HEK293 (cell line): ENCODE measurements at regions not wholly inside any gene's neighbourhood (a gene's known extent, or its start where the extent isn't known, plus 50 kb on each side); places are given as distances from the start of the nearest gene placed in this dataset.

Experiments
- CTCF ChIA-PET: fragments of 350-600 bp; formaldehyde crosslinking; extraction: SDS; loops from one replicate; lab custom pipeline; 2021; ENCODE audit warnings: antibody characterized with exemption; lab: Yijun Ruan, JAX
- POLR2A ChIA-PET: fragments of 300-600 bp; formaldehyde crosslinking; extraction: SDS; loops from one replicate; lab custom pipeline; 2020; ENCODE audit warnings: antibody characterized with exemption, inconsistent platforms; lab: Yijun Ruan, JAX
- H3K27ac ChIP-seq: fragments of 200-500 bp; sonication (Bioruptor generic); 2 replicates; pipeline ENCODE4 v1.5.1; 2014; ENCODE audit warnings: low read depth, low read length, control low read depth, inconsistent platforms; ENCODE audit errors: extremely low read depth
- H3K36me3 ChIP-seq, 2 experiments: fragments of 200-500 bp in 1 of 2; sonication (Bioruptor generic) in 1 of 2; 1 replicate in 1 of 2; 2 replicates in 1 of 2; pipeline ENCODE4 v1.5.1; 2014 to 2017; ENCODE audit warnings: inconsistent platforms in 2 of 2, low read length in 2 of 2; ENCODE audit not compliant: control insufficient read depth in 2 of 2, insufficient read depth in 1 of 2
- H3K4me1 ChIP-seq: fragments of 200-500 bp; sonication (Bioruptor generic); 2 replicates; pipeline ENCODE4 v1.5.1; 2014; ENCODE audit warnings: mild to moderate bottlenecking, low read length, inconsistent platforms; ENCODE audit not compliant: control insufficient read depth, insufficient read depth
- H3K4me3 ChIP-seq: 2 replicates; pipeline ENCODE4 v1.5.1; 2011; ENCODE audit warnings: low read depth, mild to moderate bottlenecking, control low read depth, low read length, moderate library complexity
- H3K9me3 ChIP-seq: fragments of 200-500 bp; sonication (Bioruptor generic); 2 replicates; pipeline ENCODE4 v1.5.1; 2014; ENCODE audit warnings: low read depth, low read length, inconsistent platforms; ENCODE audit not compliant: control insufficient read depth, insufficient read depth
- EGR2 ChIP-seq: fragments of 450-650 bp; formaldehyde crosslinking; IDR thresholded peaks from 2 replicates; pipeline ENCODE4 v1.5.1; 2016; ENCODE audit warnings: low read depth, missing biosample characterization, missing genetic modification characterization
- GLIS1 ChIP-seq: fragments of 450-650 bp; formaldehyde crosslinking; IDR thresholded peaks from 2 replicates; pipeline ENCODE4 v1.5.1; 2016; ENCODE audit warnings: missing biosample characterization, missing genetic modification characterization
- KLF10 ChIP-seq: fragments of 450-650 bp; IDR thresholded peaks from 2 replicates; pipeline ENCODE4 v1.5.1; 2018; ENCODE audit warnings: missing biosample characterization, mild to moderate bottlenecking, missing genetic modification characterization
- MYNN ChIP-seq: fragments of 450-650 bp; formaldehyde crosslinking; IDR thresholded peaks from 2 replicates; pipeline ENCODE4 v1.5.1; 2016; ENCODE audit warnings: missing biosample characterization, missing genetic modification characterization, borderline replicate concordance
- PATZ1 ChIP-seq: fragments of 450-650 bp; formaldehyde crosslinking; IDR thresholded peaks from 2 replicates; pipeline ENCODE4 v1.5.1; 2016; ENCODE audit warnings: missing biosample characterization, missing genetic modification characterization
- ZFP3 ChIP-seq: fragments of 450-650 bp; formaldehyde crosslinking; IDR thresholded peaks from 2 replicates; pipeline ENCODE4 v1.5.1; 2016; ENCODE audit warnings: low read depth, missing biosample characterization, missing genetic modification characterization
- ZIC2 ChIP-seq: fragments of 450-650 bp; formaldehyde crosslinking; IDR thresholded peaks from 2 replicates; pipeline ENCODE4 v1.5.1; 2016; ENCODE audit warnings: missing biosample characterization, missing genetic modification characterization
- ZNF10 ChIP-seq: fragments of 450-650 bp; formaldehyde crosslinking; IDR thresholded peaks from 2 replicates; pipeline ENCODE4 v1.5.1; 2017; ENCODE audit warnings: missing biosample characterization, missing genetic modification characterization
- ZNF132 ChIP-seq: fragments of 450-650 bp; formaldehyde crosslinking; IDR thresholded peaks from 2 replicates; pipeline ENCODE4 v1.5.1; 2017; ENCODE audit warnings: missing biosample characterization, missing genetic modification characterization, borderline replicate concordance
- ZNF175 ChIP-seq: fragments of 450-650 bp; formaldehyde crosslinking; IDR thresholded peaks from 2 replicates; pipeline ENCODE4 v1.5.1; 2016; ENCODE audit warnings: missing biosample characterization, missing genetic modification characterization
- ZNF18 ChIP-seq: fragments of 450-650 bp; formaldehyde crosslinking; IDR thresholded peaks from 2 replicates; pipeline ENCODE4 v1.5.1; 2016; ENCODE audit warnings: missing biosample characterization, missing genetic modification characterization
- ZNF335 ChIP-seq: fragments of 450-650 bp; formaldehyde crosslinking; conservative IDR thresholded peaks from 2 replicates; pipeline ENCODE4 v1.5.1; 2016; ENCODE audit warnings: missing biosample characterization, missing genetic modification characterization
- ZNF501 ChIP-seq: fragments of 450-650 bp; formaldehyde crosslinking; IDR thresholded peaks from 2 replicates; pipeline ENCODE4 v1.5.1; 2016; ENCODE audit warnings: missing biosample characterization, missing genetic modification characterization
- ZNF530 ChIP-seq: fragments of 450-650 bp; formaldehyde crosslinking; IDR thresholded peaks from 2 replicates; pipeline ENCODE4 v1.5.1; 2016; ENCODE audit warnings: low read depth, missing biosample characterization, missing genetic modification characterization
- ZNF654 ChIP-seq: fragments of 450-650 bp; formaldehyde crosslinking; IDR thresholded peaks from 2 replicates; pipeline ENCODE4 v1.5.1; 2016; ENCODE audit warnings: low read depth, missing biosample characterization, missing genetic modification characterization
- ZNF830 ChIP-seq: fragments of 450-650 bp; IDR thresholded peaks from 2 replicates; pipeline ENCODE4 v1.5.0; 2018; ENCODE audit warnings: missing biosample characterization, missing genetic modification characterization, low read depth, mild to moderate bottlenecking, moderate library complexity
- TF ChIP-seq, protein P1 (sequence below): fragments of 450-650 bp; formaldehyde crosslinking; IDR thresholded peaks from 2 replicates; pipeline ENCODE4 v1.5.1; 2016; ENCODE audit warnings: missing biosample characterization, missing genetic modification characterization
- TF ChIP-seq, protein P2 (sequence below): fragments of 450-650 bp; formaldehyde crosslinking; IDR thresholded peaks from 2 replicates; pipeline ENCODE4 v1.5.1; 2016; ENCODE audit warnings: missing biosample characterization, missing genetic modification characterization
- TF ChIP-seq, protein P3 (sequence below): fragments of 450-650 bp; formaldehyde crosslinking; IDR thresholded peaks from 2 replicates; pipeline ENCODE4; 2016; ENCODE audit warnings: missing biosample characterization, missing genetic modification characterization
- TF ChIP-seq, protein P4 (sequence below): fragments of 450-650 bp; formaldehyde crosslinking; IDR thresholded peaks from 2 replicates; pipeline ENCODE4 v1.5.1; 2016; ENCODE audit warnings: missing biosample characterization, missing genetic modification characterization

DNA sequence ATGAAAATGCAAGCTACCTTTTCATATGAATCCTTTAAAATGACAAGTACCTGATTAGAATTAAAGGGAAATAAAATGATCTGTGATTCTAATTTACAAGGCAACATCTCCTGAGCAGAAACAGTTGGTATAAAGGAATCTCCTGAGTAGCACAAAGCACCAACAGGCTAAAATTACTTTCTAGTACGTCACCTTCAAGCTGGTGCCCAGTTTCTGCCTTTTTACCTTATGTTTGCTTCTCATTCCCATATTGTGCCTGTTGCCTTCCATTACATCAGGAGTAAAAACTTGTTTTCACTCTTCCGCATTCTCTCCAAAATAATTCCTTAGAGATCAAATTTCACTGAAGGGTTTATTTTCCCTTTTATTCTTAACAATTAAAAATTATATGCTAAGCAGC is 587.1 kb upstream of the KCND2 start:
- TF ChIP-seq KLF10 (no peak), ZNF530 (tag by site-specific recombination) (no peak), ZNF654 (no peak), ZNF501 (tag by site-specific recombination) (no peak), ZNF175 (tag by site-specific recombination) (no peak), ZNF132 (tag by site-specific recombination) (no peak), GLIS1 (no peak), ZNF18 (no peak), ZNF830 (tag by site-specific recombination) (no peak), ZIC2 (tag by site-specific recombination) (no peak), ZFP3 (tag by site-specific recombination) (no peak), PATZ1 (tag by site-specific recombination) (no peak), ZNF335 (tag by site-specific recombination) (no peak), MYNN (tag by site-specific recombination) (no peak), EGR2 (tag by site-specific recombination) (no peak), ZNF10 (tag by site-specific recombination) (no peak)
- TF ChIP-seq, protein P1, sequence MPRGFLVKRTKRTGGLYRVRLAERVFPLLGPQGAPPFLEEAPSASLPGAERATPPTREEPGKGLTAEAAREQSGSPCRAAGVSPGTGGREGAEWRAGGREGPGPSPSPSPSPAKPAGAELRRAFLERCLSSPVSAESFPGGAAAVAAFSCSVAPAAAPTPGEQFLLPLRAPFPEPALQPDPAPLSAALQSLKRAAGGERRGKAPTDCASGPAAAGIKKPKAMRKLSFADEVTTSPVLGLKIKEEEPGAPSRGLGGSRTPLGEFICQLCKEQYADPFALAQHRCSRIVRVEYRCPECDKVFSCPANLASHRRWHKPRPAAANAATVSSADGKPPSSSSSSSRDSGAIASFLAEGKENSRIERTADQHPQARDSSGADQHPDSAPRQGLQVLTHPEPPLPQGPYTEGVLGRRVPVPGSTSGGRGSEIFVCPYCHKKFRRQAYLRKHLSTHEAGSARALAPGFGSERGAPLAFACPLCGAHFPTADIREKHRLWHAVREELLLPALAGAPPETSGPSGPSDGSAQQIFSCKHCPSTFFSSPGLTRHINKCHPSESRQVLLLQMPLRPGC (tag by site-specific recombination) = no peak
- TF ChIP-seq, protein P2, sequence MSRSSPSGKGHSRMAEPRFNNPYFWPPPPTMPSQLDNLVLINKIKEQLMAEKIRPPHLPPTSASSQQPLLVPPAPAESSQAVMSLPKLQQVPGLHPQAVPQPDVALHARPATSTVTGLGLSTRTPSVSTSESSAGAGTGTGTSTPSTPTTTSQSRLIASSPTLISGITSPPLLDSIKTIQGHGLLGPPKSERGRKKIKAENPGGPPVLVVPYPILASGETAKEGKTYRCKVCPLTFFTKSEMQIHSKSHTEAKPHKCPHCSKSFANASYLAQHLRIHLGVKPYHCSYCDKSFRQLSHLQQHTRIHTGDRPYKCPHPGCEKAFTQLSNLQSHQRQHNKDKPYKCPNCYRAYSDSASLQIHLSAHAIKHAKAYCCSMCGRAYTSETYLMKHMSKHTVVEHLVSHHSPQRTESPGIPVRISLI = no peak
- TF ChIP-seq, protein P3, sequence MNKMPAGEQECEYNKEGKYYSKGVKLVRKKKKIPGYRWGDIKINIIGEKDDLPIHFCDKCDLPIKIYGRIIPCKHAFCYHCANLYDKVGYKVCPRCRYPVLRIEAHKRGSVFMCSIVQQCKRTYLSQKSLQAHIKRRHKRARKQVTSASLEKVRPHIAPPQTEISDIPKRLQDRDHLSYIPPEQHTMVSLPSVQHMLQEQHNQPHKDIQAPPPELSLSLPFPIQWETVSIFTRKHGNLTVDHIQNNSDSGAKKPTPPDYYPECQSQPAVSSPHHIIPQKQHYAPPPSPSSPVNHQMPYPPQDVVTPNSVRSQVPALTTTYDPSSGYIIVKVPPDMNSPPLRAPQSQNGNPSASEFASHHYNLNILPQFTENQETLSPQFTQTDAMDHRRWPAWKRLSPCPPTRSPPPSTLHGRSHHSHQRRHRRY = no peak
- TF ChIP-seq, protein P4, sequence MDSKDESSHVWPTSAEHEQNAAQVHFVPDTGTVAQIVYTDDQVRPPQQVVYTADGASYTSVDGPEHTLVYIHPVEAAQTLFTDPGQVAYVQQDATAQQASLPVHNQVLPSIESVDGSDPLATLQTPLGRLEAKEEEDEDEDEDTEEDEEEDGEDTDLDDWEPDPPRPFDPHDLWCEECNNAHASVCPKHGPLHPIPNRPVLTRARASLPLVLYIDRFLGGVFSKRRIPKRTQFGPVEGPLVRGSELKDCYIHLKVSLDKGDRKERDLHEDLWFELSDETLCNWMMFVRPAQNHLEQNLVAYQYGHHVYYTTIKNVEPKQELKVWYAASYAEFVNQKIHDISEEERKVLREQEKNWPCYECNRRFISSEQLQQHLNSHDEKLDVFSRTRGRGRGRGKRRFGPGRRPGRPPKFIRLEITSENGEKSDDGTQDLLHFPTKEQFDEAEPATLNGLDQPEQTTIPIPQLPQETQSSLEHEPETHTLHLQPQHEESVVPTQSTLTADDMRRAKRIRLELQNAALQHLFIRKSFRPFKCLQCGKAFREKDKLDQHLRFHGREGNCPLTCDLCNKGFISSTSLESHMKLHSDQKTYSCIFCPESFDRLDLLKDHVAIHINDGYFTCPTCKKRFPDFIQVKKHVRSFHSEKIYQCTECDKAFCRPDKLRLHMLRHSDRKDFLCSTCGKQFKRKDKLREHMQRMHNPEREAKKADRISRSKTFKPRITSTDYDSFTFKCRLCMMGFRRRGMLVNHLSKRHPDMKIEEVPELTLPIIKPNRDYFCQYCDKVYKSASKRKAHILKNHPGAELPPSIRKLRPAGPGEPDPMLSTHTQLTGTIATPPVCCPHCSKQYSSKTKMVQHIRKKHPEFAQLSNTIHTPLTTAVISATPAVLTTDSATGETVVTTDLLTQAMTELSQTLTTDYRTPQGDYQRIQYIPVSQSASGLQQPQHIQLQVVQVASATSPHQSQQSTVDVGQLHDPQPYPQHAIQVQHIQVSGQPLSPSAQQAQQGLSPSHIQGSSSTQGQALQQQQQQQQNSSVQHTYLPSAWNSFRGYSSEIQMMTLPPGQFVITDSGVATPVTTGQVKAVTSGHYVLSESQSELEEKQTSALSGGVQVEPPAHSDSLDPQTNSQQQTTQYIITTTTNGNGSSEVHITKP (tag by site-specific recombination) = no peak
- Histone ChIP-seq H3K9me3 (no peaks in the 10 kb centered on the region), H3K4me1 (no peaks in the 10 kb centered on the region), H3K27ac (no peak overlapping the region), H3K4me3 (no peak overlapping the region), H3K36me3 (no peaks in the 10 kb centered on the region)
- ChIA-PET CTCF (no interaction called here), POLR2A (no interaction called here)
